ENCODE measurements at regions not wholly inside any gene's neighbourhood (a gene's known extent, or its start where the extent isn't known, plus 50 kb on each side); places are given as distances from the start of the nearest gene placed in this dataset.

GRCh38 chr13:105442040-105442439, 1093.4 kb downstream of the EFNB2 start:
- in situ Hi-C loops (cut with HindIII; ENCODE audit: low sequenced_read_pairs) = no loop called here

- in situ Hi-C loops (cut with HindIII; ENCODE audit: low sequenced_read_pairs) = no loop called here
Measured at GRCh38 chr13:105441051-105441750, 1094.3 kb downstream of the EFNB2 start.

GRCh38 chr13:105436943-105437342, 1098.5 kb downstream of the EFNB2 start:
- in situ Hi-C loops (cut with HindIII; ENCODE audit: low sequenced_read_pairs) = no loop called here

- in situ Hi-C loops (cut with HindIII; ENCODE audit: low sequenced_read_pairs) = no loop called here
Measured at GRCh38 chr13:105432438-105432837, 1103.0 kb downstream of the EFNB2 start.

GRCh38 chr13:105428811-105429210, 1106.7 kb downstream of the EFNB2 start:
- in situ Hi-C loops (cut with HindIII; ENCODE audit: low sequenced_read_pairs) = no loop called here

GRCh38 chr13:105426441-105426840, 1109.0 kb downstream of the EFNB2 start:
- in situ Hi-C loops (cut with HindIII; ENCODE audit: low sequenced_read_pairs) = no loop called here

- in situ Hi-C loops (cut with HindIII; ENCODE audit: low sequenced_read_pairs) = no loop called here
Measured at GRCh38 chr13:105414639-105415038, 1120.8 kb downstream of the EFNB2 start.

- in situ Hi-C loops (cut with HindIII; ENCODE audit: low sequenced_read_pairs) = no loop called here
Measured at GRCh38 chr13:105412171-105412570, 1123.3 kb downstream of the EFNB2 start.

GRCh38 chr13:105410602-105411001, 1124.9 kb downstream of the EFNB2 start:
- in situ Hi-C loops (cut with HindIII; ENCODE audit: low sequenced_read_pairs) = no loop called here

- in situ Hi-C loops (cut with HindIII; ENCODE audit: low sequenced_read_pairs) = no loop called here
Measured at GRCh38 chr13:105406551-105406950, 1128.9 kb downstream of the EFNB2 start.

- in situ Hi-C loops (cut with HindIII; ENCODE audit: low sequenced_read_pairs) = no loop called here
Measured at GRCh38 chr13:105403086-105403485, 1132.4 kb downstream of the EFNB2 start.

- in situ Hi-C loops (cut with HindIII; ENCODE audit: low sequenced_read_pairs) = no loop called here
Measured at GRCh38 chr13:105395041-105395440, 1140.4 kb downstream of the EFNB2 start.

- in situ Hi-C loops (cut with HindIII; ENCODE audit: low sequenced_read_pairs) = no loop called here
Measured at GRCh38 chr13:105389373-105389772, 1146.1 kb downstream of the EFNB2 start.

GRCh38 chr13:105377452-105377851, 1158.0 kb downstream of the EFNB2 start:
- in situ Hi-C loops (cut with HindIII; ENCODE audit: low sequenced_read_pairs) = no loop called here

- in situ Hi-C loops (cut with HindIII; ENCODE audit: low sequenced_read_pairs) = no loop called here
Measured at GRCh38 chr13:105370011-105370650, 1165.3 kb downstream of the EFNB2 start.

GRCh38 chr13:105368781-105369180, 1166.7 kb downstream of the EFNB2 start:
- in situ Hi-C loops (cut with HindIII; ENCODE audit: low sequenced_read_pairs) = no loop called here

- in situ Hi-C loops (cut with HindIII; ENCODE audit: low sequenced_read_pairs) = no loop called here
Measured at GRCh38 chr13:105365831-105366230, 1169.6 kb downstream of the EFNB2 start.

GRCh38 chr13:105365021-105365550, 1170.4 kb downstream of the EFNB2 start:
- in situ Hi-C loops (cut with HindIII; ENCODE audit: low sequenced_read_pairs) = no loop called here

- in situ Hi-C loops (cut with HindIII; ENCODE audit: low sequenced_read_pairs) = no loop called here
Measured at GRCh38 chr13:105364191-105364590, 1171.3 kb downstream of the EFNB2 start.

- in situ Hi-C loops (cut with HindIII; ENCODE audit: low sequenced_read_pairs) = no loop called here
Measured at GRCh38 chr13:105363261-105364190, 1171.9 kb downstream of the EFNB2 start.

GRCh38 chr13:105353654-105354053, 1181.8 kb downstream of the EFNB2 start:
- in situ Hi-C loops (cut with HindIII; ENCODE audit: low sequenced_read_pairs) = no loop called here

Data from DLD1 (cell line).